ENCODE measurements at regions not wholly inside any gene's neighbourhood (a gene's known extent, or its start where the extent isn't known, plus 50 kb on each side); places are given as distances from the start of the nearest gene placed in this dataset.

GRCh38 chr1:4963251-4963650 lies 308.8 kb downstream of the AJAP1 start:
- no peak for DNase-seq

- no peak for DNase-seq
Observed at GRCh38 chr1:4962836-4963235, 308.4 kb downstream of the AJAP1 start.

GRCh38 chr1:4961935-4962645 lies 307.7 kb downstream of the AJAP1 start:
- DNase-seq = no peak

GRCh38 chr1:4960782-4961475 lies 306.5 kb downstream of the AJAP1 start:
- DNase-seq = no peak

- DNase-seq = no peak
Observed at GRCh38 chr1:4960336-4960735, 305.9 kb downstream of the AJAP1 start.

- no peak for DNase-seq
Observed at GRCh38 chr1:4959216-4959615, 304.8 kb downstream of the AJAP1 start.

- DNase-seq = no peak
Observed at GRCh38 chr1:4957027-4957426, 302.6 kb downstream of the AJAP1 start.

GRCh38 chr1:4954392-4954791 lies 300.0 kb downstream of the AJAP1 start:
- DNase-seq = no peak

- no peak for DNase-seq
Observed at GRCh38 chr1:4951601-4952000, 297.2 kb downstream of the AJAP1 start.

GRCh38 chr1:4946343-4946742 lies 291.9 kb downstream of the AJAP1 start:
- no peak for DNase-seq

GRCh38 chr1:4944911-4945310 lies 290.5 kb downstream of the AJAP1 start:
- DNase-seq = no peak

- no peak for DNase-seq
Observed at GRCh38 chr1:4944072-4944471, 289.7 kb downstream of the AJAP1 start.

- DNase-seq = no peak
Observed at GRCh38 chr1:4939266-4939665, 284.9 kb downstream of the AJAP1 start.

GRCh38 chr1:4937876-4938534 lies 283.6 kb downstream of the AJAP1 start:
- no peak for DNase-seq

GRCh38 chr1:4935807-4936206 lies 281.4 kb downstream of the AJAP1 start:
- DNase-seq = no peak

- no peak for DNase-seq
Observed at GRCh38 chr1:4933232-4933631, 278.8 kb downstream of the AJAP1 start.

GRCh38 chr1:4932311-4933030 lies 278.1 kb downstream of the AJAP1 start:
- no peak for DNase-seq

- no peak for DNase-seq
Observed at GRCh38 chr1:4931486-4931885, 277.1 kb downstream of the AJAP1 start.

GRCh38 chr1:4928186-4928585 lies 273.8 kb downstream of the AJAP1 start:
- no peak for DNase-seq

GRCh38 chr1:4924356-4924755 lies 269.9 kb downstream of the AJAP1 start:
- no peak for DNase-seq

GRCh38 chr1:4916610-4917009 lies 262.2 kb downstream of the AJAP1 start:
- no peak for DNase-seq

- DNase-seq = no peak
Observed at GRCh38 chr1:4915154-4915553, 260.7 kb downstream of the AJAP1 start.

- no peak for DNase-seq
Observed at GRCh38 chr1:4908486-4908885, 254.1 kb downstream of the AJAP1 start.

GRCh38 chr1:4894566-4894965 lies 240.2 kb downstream of the AJAP1 start:
- no peak for DNase-seq

All from stimulated activated CD8-positive, alpha-beta memory T cell treated with anti-CD3 and anti-CD28 coated beads, Interleukin-4, amount 100 ng/mL, for 48 hours (primary cell).